Gastroesophageal sphincter (tissue), 3 donors: ENCODE measurements at regions not wholly inside any gene's neighbourhood (a gene's known extent, or its start where the extent isn't known, plus 50 kb on each side); places are given as distances from the start of the nearest gene placed in this dataset.

ENCODE experiments used
- CTCF ChIP-seq, 4 experiments: fragments of 200-600 bp in 2 of 4; fragments of 450-650 bp in 2 of 4; sonication (generic) in 1 of 4; IDR thresholded peaks; one replicate each; pipeline ENCODE4 v1.5.1; 2017 to 2019; ENCODE audit warnings: antibody characterized with exemption in 4 of 4, mild to moderate bottlenecking in 2 of 4, moderate library complexity in 2 of 4
- EP300 ChIP-seq: sonication (generic); formaldehyde crosslinking; IDR thresholded peaks from one replicate; pipeline ENCODE4 v1.6.1; 2017; ENCODE audit warnings: antibody characterized with exemption, mild to moderate bottlenecking
- POLR2A ChIP-seq, 2 donors: fragments of 450-650 bp; IDR thresholded peaks; one replicate each; pipeline ENCODE4 v1.6.1; 2017; ENCODE audit warnings: antibody characterized with exemption in 2 of 2, mild to moderate bottlenecking in 2 of 2, moderate library complexity in 1 of 2
- POLR2AphosphoS5 ChIP-seq: sonication (generic); formaldehyde crosslinking; IDR thresholded peaks from one replicate; pipeline ENCODE4 v1.6.1; 2017; ENCODE audit warnings: antibody characterized with exemption

GRCh38 chr18:22678486-22678885 lies 254.6 kb upstream of the RBBP8 start:
- TF ChIP-seq POLR2AphosphoS5 (peak; percentile 33), CTCF (IDR thresholded peaks at IDR 0.05) (no peak), POLR2A (IDR thresholded peaks at IDR 0.05) (no peak), EP300 (no peak)
